Retinal pigment epithelial cell (primary cell): ENCODE measurements at regions not wholly inside any gene's neighbourhood (a gene's known extent, or its start where the extent isn't known, plus 50 kb on each side); places are given as distances from the start of the nearest gene placed in this dataset.

ENCODE experiments used
- DNase-seq: peaks from one replicate; pipeline ENCODE4 v3.0.0-alpha.2; 2010; ENCODE audit warnings: low read depth
- H3K4me3 ChIP-seq: 2 replicates; pipeline ENCODE4 v1.5.1; 2011; ENCODE audit warnings: mild to moderate bottlenecking, low read length, control low read depth, moderate library complexity
- CTCF ChIP-seq: conservative IDR thresholded peaks from 2 replicates; pipeline ENCODE4 v1.5.1; 2011; ENCODE audit warnings: low read depth, low read length, control low read depth, inconsistent platforms

GRCh38 chr1:60983701-60984061 is 98.7 kb upstream of the NFIA start:
- H3K4me3 ChIP-seq = no peak overlapping the region
- DNase-seq = no peak
- TF ChIP-seq CTCF = no peak

- no peak for DNase-seq
- H3K4me3 ChIP-seq = no peak overlapping the region
- TF ChIP-seq CTCF = no peak
Measured at GRCh38 chr1:60982539-60982938, 99.8 kb upstream of the NFIA start.

- no peak for TF ChIP-seq CTCF
- DNase-seq = no peak
Measured at GRCh38 chr1:60981357-60981756, 101.0 kb upstream of the NFIA start.

GRCh38 chr1:60978421-60979357 is 103.7 kb upstream of the NFIA start:
- TF ChIP-seq CTCF = peak; percentile 84
- H3K4me3 ChIP-seq = no peak overlapping the region
- no peak for DNase-seq

More at GRCh38 chr1:60981357-60981756, 101.0 kb upstream of the NFIA start:
- H3K4me3 ChIP-seq = no peak overlapping the region

- DNase-seq = no peak
- no peak overlapping the region for H3K4me3 ChIP-seq
- no peak for TF ChIP-seq CTCF
Measured at GRCh38 chr1:60977661-60978060, 104.7 kb upstream of the NFIA start.

GRCh38 chr1:60974524-60975372 is 107.6 kb upstream of the NFIA start:
- no peak overlapping the region for H3K4me3 ChIP-seq
- TF ChIP-seq CTCF = no peak
- no peak for DNase-seq
